HEK293T (cell line): ENCODE measurements at regions not wholly inside any gene's neighbourhood (a gene's known extent, or its start where the extent isn't known, plus 50 kb on each side); places are given as distances from the start of the nearest gene placed in this dataset.

Experiments used
- BHLHE40 ChIP-seq: fragments of 450-650 bp; IDR thresholded peaks from 2 replicates; pipeline ENCODE4 v1.6.1; 2016; ENCODE audit warnings: mild to moderate bottlenecking, moderate library complexity, borderline replicate concordance
- FOXA1 ChIP-seq: fragments of 450-650 bp; IDR thresholded peaks from 2 replicates; pipeline ENCODE4 v1.6.1; 2016; ENCODE audit warnings: mild to moderate bottlenecking
- FOXK2 ChIP-seq: fragments of 450-650 bp; IDR thresholded peaks from 2 replicates; pipeline ENCODE4 v1.6.1; 2016; ENCODE audit warnings: mild to moderate bottlenecking
- L3MBTL2 ChIP-seq: fragments of 450-650 bp; conservative IDR thresholded peaks from 2 replicates; pipeline ENCODE4 v1.6.1; 2016; ENCODE audit warnings: mild to moderate bottlenecking
- LEF1 ChIP-seq: fragments of 450-650 bp; IDR thresholded peaks from 2 replicates; pipeline ENCODE4 v1.6.1; 2017; ENCODE audit warnings: mild to moderate bottlenecking, borderline replicate concordance
- NFRKB ChIP-seq: fragments of 450-650 bp; IDR thresholded peaks from 2 replicates; pipeline ENCODE4 v1.6.1; 2016; ENCODE audit warnings: mild to moderate bottlenecking, moderate library complexity
- SP1 ChIP-seq: fragments of 450-650 bp; IDR thresholded peaks from 2 replicates; pipeline ENCODE4 v1.6.1; 2017
- SUZ12 ChIP-seq: fragments of 450-650 bp; IDR thresholded peaks from 2 replicates; pipeline ENCODE4 v1.6.1; 2016; ENCODE audit warnings: mild to moderate bottlenecking
- TARDBP ChIP-seq: fragments of 450-650 bp; IDR thresholded peaks from 2 replicates; pipeline ENCODE4 v1.6.1; 2016
- ZNF384 ChIP-seq: fragments of 450-650 bp; IDR thresholded peaks from 2 replicates; pipeline ENCODE4 v1.6.1; 2016
- TF ChIP-seq, protein P1 (sequence below): fragments of 450-650 bp; IDR thresholded peaks from 2 replicates; pipeline ENCODE4 v1.6.1; 2016

DNA sequence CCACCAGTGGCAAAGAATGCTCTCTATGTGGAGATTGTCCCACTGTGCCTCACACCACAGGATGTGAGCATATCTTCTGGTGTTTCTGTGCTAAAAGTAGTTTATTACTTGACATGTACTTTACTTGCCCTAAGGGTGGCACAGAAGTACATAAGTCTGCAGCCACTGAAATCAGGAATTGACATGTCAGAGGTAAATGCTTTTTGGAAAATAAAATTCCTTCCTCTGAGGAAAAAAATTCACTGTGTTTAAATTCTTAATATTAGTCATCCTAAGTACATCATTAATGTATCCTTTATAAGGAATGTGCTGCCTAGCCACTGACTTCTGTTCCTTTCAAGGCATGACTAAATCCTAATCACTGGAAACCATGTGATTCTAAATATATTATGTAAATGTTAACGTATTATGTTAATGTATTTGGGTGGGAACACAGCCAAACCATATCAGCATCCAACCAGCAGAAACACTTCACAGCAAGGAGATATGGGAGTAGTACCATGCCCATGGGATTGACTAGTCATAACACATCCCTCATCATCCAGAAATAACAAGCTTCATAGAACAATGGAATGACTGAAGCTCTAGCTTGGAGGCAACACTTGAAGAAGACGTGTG, 239.7 kb upstream of the PPFIA2 start:
- TF ChIP-seq, protein P1, sequence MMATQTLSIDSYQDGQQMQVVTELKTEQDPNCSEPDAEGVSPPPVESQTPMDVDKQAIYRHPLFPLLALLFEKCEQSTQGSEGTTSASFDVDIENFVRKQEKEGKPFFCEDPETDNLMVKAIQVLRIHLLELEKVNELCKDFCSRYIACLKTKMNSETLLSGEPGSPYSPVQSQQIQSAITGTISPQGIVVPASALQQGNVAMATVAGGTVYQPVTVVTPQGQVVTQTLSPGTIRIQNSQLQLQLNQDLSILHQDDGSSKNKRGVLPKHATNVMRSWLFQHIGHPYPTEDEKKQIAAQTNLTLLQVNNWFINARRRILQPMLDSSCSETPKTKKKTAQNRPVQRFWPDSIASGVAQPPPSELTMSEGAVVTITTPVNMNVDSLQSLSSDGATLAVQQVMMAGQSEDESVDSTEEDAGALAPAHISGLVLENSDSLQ = no peak
- no peak for TF ChIP-seq FOXK2
- TF ChIP-seq ZNF384 = no peak
- TF ChIP-seq BHLHE40 = no peak
- no peak for TF ChIP-seq SP1
- TF ChIP-seq L3MBTL2 = no peak
- no peak for TF ChIP-seq FOXA1
- TF ChIP-seq SUZ12 = no peak
- no peak for TF ChIP-seq NFRKB
- TF ChIP-seq TARDBP = no peak
- TF ChIP-seq LEF1 = no peak
